ENCODE measurements at regions not wholly inside any gene's neighbourhood (a gene's known extent, or its start where the extent isn't known, plus 50 kb on each side); places are given as distances from the start of the nearest gene placed in this dataset.

GRCh38 chr2:129908721-129909373, 70.6 kb upstream of the RAB6C start:
- Histone ChIP-seq H3K9me3 (replicated peaks) (no peaks in the 10 kb centered on the region), H3K27ac (replicated peaks) (no peak overlapping the region), H3K4me1 (no peaks in the 10 kb centered on the region), H3K27me3 (ENCODE audit: low read depth) (peaks cover 31% of the 10 kb centered on the region), H3K4me3 (no peak overlapping the region), H3K36me3 (no peaks in the 10 kb centered on the region)
- no peak for DNase-seq
- intact Hi-C loops (cut with micrococcal nuclease): no loop called here
- TF ChIP-seq CTCF (IDR thresholded peaks at IDR 0.05; ENCODE audit: borderline replicate concordance): no peak

GRCh38 chr2:129909651-129910418, 69.6 kb upstream of the RAB6C start:
- H3K4me3 ChIP-seq: no peak overlapping the region
- H3K27me3 ChIP-seq (ENCODE audit: low read depth): peaks cover 31% of the 10 kb centered on the region
- TF ChIP-seq CTCF (IDR thresholded peaks at IDR 0.05; ENCODE audit: borderline replicate concordance): no peak
- intact Hi-C loops (cut with micrococcal nuclease): no loop called here
- no peak overlapping the region for H3K27ac ChIP-seq (replicated peaks)
- no peak for DNase-seq
- no peaks in the 10 kb centered on the region for H3K4me1 ChIP-seq
- H3K9me3 ChIP-seq (replicated peaks): no peaks in the 10 kb centered on the region
- no peaks in the 10 kb centered on the region for H3K36me3 ChIP-seq

GRCh38 chr2:129910446-129911362, 68.8 kb upstream of the RAB6C start:
- intact Hi-C loops (cut with micrococcal nuclease): no loop called here
- H3K27ac ChIP-seq (replicated peaks): no peak overlapping the region
- no peak for DNase-seq
- H3K4me3 ChIP-seq: no peak overlapping the region
- no peak for TF ChIP-seq CTCF (IDR thresholded peaks at IDR 0.05; ENCODE audit: borderline replicate concordance)
- no peaks in the 10 kb centered on the region for H3K36me3 ChIP-seq
- H3K27me3 ChIP-seq (ENCODE audit: low read depth): peaks cover 25% of the 10 kb centered on the region
- no peaks in the 10 kb centered on the region for H3K9me3 ChIP-seq (replicated peaks)
- no peaks in the 10 kb centered on the region for H3K4me1 ChIP-seq

GRCh38 chr2:129911363-129912065, 68.0 kb upstream of the RAB6C start:
- intact Hi-C loops (cut with micrococcal nuclease): no loop called here
- Histone ChIP-seq H3K27ac (replicated peaks) (no peak overlapping the region), H3K36me3 (no peaks in the 10 kb centered on the region), H3K4me3 (no peak overlapping the region), H3K4me1 (no peaks in the 10 kb centered on the region), H3K27me3 (ENCODE audit: low read depth) (peaks cover 17% of the 10 kb centered on the region), H3K9me3 (replicated peaks) (no peaks in the 10 kb centered on the region)
- DNase-seq: no peak
- no peak for TF ChIP-seq CTCF (IDR thresholded peaks at IDR 0.05; ENCODE audit: borderline replicate concordance)

Data from left ventricle myocardium inferior (tissue), 1 donor.